Liver (tissue), 8 donors: ENCODE measurements at regions not wholly inside any gene's neighbourhood (a gene's known extent, or its start where the extent isn't known, plus 50 kb on each side); places are given as distances from the start of the nearest gene placed in this dataset.

Experiments used
- DNase-seq: peaks from one replicate; pipeline ENCODE4 v3.0.0-alpha.2; 2017; ENCODE audit warnings: low spot score
- H3K27ac ChIP-seq, 2 donors: one replicate each; pipeline ENCODE4 v1.7.0; 2013; ENCODE audit warnings: inconsistent platforms in 2 of 2, low read length in 2 of 2, control low read depth in 1 of 2, low read depth in 1 of 2, mild to moderate bottlenecking in 1 of 2
- H3K27me3 ChIP-seq, 4 donors: one replicate each; pipeline versions ENCODE4 v1.6.1 to v1.7.0; 2013; ENCODE audit warnings: low read length in 3 of 4, inconsistent platforms in 1 of 4, mild to moderate bottlenecking in 1 of 4, moderate library complexity in 1 of 4; ENCODE audit not compliant: control insufficient read depth in 4 of 4, insufficient read depth in 4 of 4
- H3K36me3 ChIP-seq, 4 donors: one replicate each; pipeline versions ENCODE4 v1.6.1 to v1.7.0; 2013; ENCODE audit warnings: low read length in 3 of 4, mild to moderate bottlenecking in 3 of 4, low read depth in 1 of 4, moderate library complexity in 1 of 4; ENCODE audit not compliant: control insufficient read depth in 4 of 4, insufficient read depth in 3 of 4
- H3K4me1 ChIP-seq, 4 donors: one replicate each; pipeline versions ENCODE4 v1.6.1 to v1.7.0; 2013; ENCODE audit warnings: low read length in 3 of 4, mild to moderate bottlenecking in 3 of 4, moderate library complexity in 1 of 4; ENCODE audit not compliant: control insufficient read depth in 4 of 4, insufficient read depth in 4 of 4
- H3K4me3 ChIP-seq, 3 donors: one replicate each; pipeline versions ENCODE4 v1.6.1 to v1.7.0; 2013; ENCODE audit warnings: low read length in 3 of 3, control low read depth in 1 of 3, low read depth in 1 of 3, mild to moderate bottlenecking in 1 of 3
- H3K9ac ChIP-seq, 2 donors: one replicate each; pipeline ENCODE4 v1.7.0; 2013; ENCODE audit warnings: low read length in 2 of 2, mild to moderate bottlenecking in 2 of 2, moderate library complexity in 2 of 2, control low read depth in 1 of 2, low read depth in 1 of 2
- H3K9me3 ChIP-seq, 4 donors: one replicate each; pipeline versions ENCODE4 v1.6.1 to v1.7.0; 2013; ENCODE audit warnings: low read length in 3 of 4; ENCODE audit not compliant: control insufficient read depth in 4 of 4
- ATF3 ChIP-seq: IDR thresholded peaks from 2 replicates; pipeline ENCODE4 v1.6.1; 2016; ENCODE audit warnings: antibody characterized with exemption
- CTCF ChIP-seq: fragments of 150-350 bp; IDR thresholded peaks from 2 replicates; pipeline ENCODE4 v1.5.1; 2017; ENCODE audit warnings: improper control_type of control experiment, low read depth, low read length; ENCODE audit not compliant: missing input control
- EGR1 ChIP-seq, 2 donors: IDR thresholded peaks; 2 replicates each; pipeline ENCODE4 v1.6.1; 2016 to 2018; ENCODE audit warnings: antibody characterized with exemption in 2 of 2, low read depth in 2 of 2
- FOXA1 ChIP-seq: IDR thresholded peaks from 2 replicates; pipeline ENCODE4 v1.6.1; 2016; ENCODE audit warnings: antibody characterized with exemption
- FOXA2 ChIP-seq: IDR thresholded peaks from 2 replicates; pipeline ENCODE4 v1.6.1; 2016; ENCODE audit warnings: antibody characterized with exemption
- GABPA ChIP-seq, 2 donors: IDR thresholded peaks in 1 of 2; conservative IDR thresholded peaks in 1 of 2; 2 replicates each; pipeline ENCODE4 v1.6.1; 2016; ENCODE audit warnings: antibody characterized with exemption in 2 of 2, mild to moderate bottlenecking in 1 of 2, moderate library complexity in 1 of 2
- HNF4A ChIP-seq, 2 donors: conservative IDR thresholded peaks; 2 replicates each; pipeline ENCODE4 v1.6.1; 2016; ENCODE audit warnings: antibody characterized with exemption in 2 of 2, mild to moderate bottlenecking in 2 of 2
- HNF4G ChIP-seq: IDR thresholded peaks from 2 replicates; pipeline ENCODE4 v1.6.1; 2016; ENCODE audit warnings: antibody characterized with exemption
- JUND ChIP-seq, 2 donors: IDR thresholded peaks; 2 replicates each; pipeline ENCODE4 v1.6.1; 2016; ENCODE audit warnings: antibody characterized with exemption in 2 of 2
- MAX ChIP-seq: IDR thresholded peaks from 2 replicates; pipeline ENCODE4 v1.6.1; 2016; ENCODE audit warnings: antibody characterized with exemption
- NR2F2 ChIP-seq: IDR thresholded peaks from 2 replicates; pipeline ENCODE4 v1.6.1; 2016; ENCODE audit warnings: antibody characterized with exemption
- RAD21 ChIP-seq, 2 donors: IDR thresholded peaks; 2 replicates each; pipeline ENCODE4 v1.6.1; 2016; ENCODE audit warnings: antibody characterized with exemption in 2 of 2, mild to moderate bottlenecking in 2 of 2
- REST ChIP-seq: IDR thresholded peaks from 2 replicates; pipeline ENCODE4 v1.6.1; 2016; ENCODE audit warnings: antibody characterized with exemption, mild to moderate bottlenecking
- RXRA ChIP-seq, 2 donors: IDR thresholded peaks; 2 replicates each; pipeline ENCODE4 v1.6.1; 2017 to 2018; ENCODE audit warnings: antibody characterized with exemption in 2 of 2, mild to moderate bottlenecking in 1 of 2
- SP1 ChIP-seq: IDR thresholded peaks from 2 replicates; pipeline ENCODE4 v1.6.1; 2018; ENCODE audit warnings: antibody characterized with exemption, mild to moderate bottlenecking
- TAF1 ChIP-seq: conservative IDR thresholded peaks from 2 replicates; pipeline ENCODE4 v1.6.1; 2016; ENCODE audit warnings: antibody characterized with exemption, mild to moderate bottlenecking
- YY1 ChIP-seq: IDR thresholded peaks from 2 replicates; pipeline ENCODE4 v1.6.1; 2016; ENCODE audit warnings: antibody characterized with exemption, mild to moderate bottlenecking
- ZBTB33 ChIP-seq: IDR thresholded peaks from 2 replicates; pipeline ENCODE4 v1.6.1; 2016; ENCODE audit warnings: antibody characterized with exemption
- WGBS: extraction: QIAGEN DNeasy Blood & Tissue Kit; methylation state at CpG from one replicate; pipeline ENCODE4 v1.1.7; 2013; 5-methylcytosine and 5-hydroxymethylcytosine counted together
- donor health status: healthy.
- donor health status: healthy.
- donor health status: healthy.
- donor health status: healthy.
- donor health status: healthy.

- H3K27ac ChIP-seq, result no peak overlapping the region
- no peak overlapping the region for H3K9ac ChIP-seq
- DNase-seq, result no peak
- H3K27me3 ChIP-seq, result no peaks in the 10 kb centered on the region
- no peak overlapping the region for H3K4me3 ChIP-seq
- no peaks in the 10 kb centered on the region for H3K9me3 ChIP-seq
- H3K4me1 ChIP-seq, result peaks cover 0 to 9% (median 0%) of the 10 kb centered on the region in 4 donors
- WGBS, result 95% methylated on average over 1 of the region's 1 CpG
- TF ChIP-seq MAX (no peak), FOXA2 (no peak), JUND (IDR thresholded peaks at IDR 0.05) (no peak), REST (no peak), ATF3 (no peak), YY1 (no peak), NR2F2 (no peak), HNF4A (conservative IDR thresholded peaks at IDR 0.05) (no peak), GABPA (IDR thresholded peaks at IDR 0.05 in 1 of 2, conservative IDR thresholded peaks at IDR 0.05 in 1 of 2) (no peak), ZBTB33 (no peak), FOXA1 (no peak), HNF4G (no peak), SP1 (no peak), RAD21 (IDR thresholded peaks at IDR 0.05) (no peak), CTCF (no peak), EGR1 (IDR thresholded peaks at IDR 0.05; ENCODE audit: low read depth in 2 of 2) (no peak), TAF1 (no peak), RXRA (IDR thresholded peaks at IDR 0.05) (no peak)
- H3K36me3 ChIP-seq, result no peaks in the 10 kb centered on the region
Measured at GRCh38 chr10:58965855-58966254, 210.6 kb upstream of the PHYHIPL start.
